ENCODE measurements at regions not wholly inside any gene's neighbourhood (a gene's known extent, or its start where the extent isn't known, plus 50 kb on each side); places are given as distances from the start of the nearest gene placed in this dataset.

- DNase-seq = no peak
Measured at GRCh38 chr15:26177816-26178215, 314.7 kb upstream of the ATP10A start.

GRCh38 chr15:26176831-26177230 is 313.7 kb upstream of the ATP10A start:
- no peak for DNase-seq

GRCh38 chr15:26171266-26171665 is 308.1 kb upstream of the ATP10A start:
- DNase-seq = no peak

- DNase-seq = no peak
Measured at GRCh38 chr15:26166429-26166828, 303.3 kb upstream of the ATP10A start.

GRCh38 chr15:26165546-26165945 is 302.4 kb upstream of the ATP10A start:
- no peak for DNase-seq

GRCh38 chr15:26160343-26160742 is 297.2 kb upstream of the ATP10A start:
- DNase-seq = no peak

- no peak for DNase-seq
Measured at GRCh38 chr15:26158176-26158575, 295.0 kb upstream of the ATP10A start.

GRCh38 chr15:26157081-26157480 is 294.0 kb upstream of the ATP10A start:
- DNase-seq = no peak

- DNase-seq = no peak
Measured at GRCh38 chr15:26156051-26156450, 292.9 kb upstream of the ATP10A start.

GRCh38 chr15:26148156-26148860 is 285.2 kb upstream of the ATP10A start:
- DNase-seq = no peak

GRCh38 chr15:26146202-26146601 is 283.1 kb upstream of the ATP10A start:
- DNase-seq = no peak

- DNase-seq = no peak
Measured at GRCh38 chr15:26145796-26146195, 282.7 kb upstream of the ATP10A start.

- DNase-seq = no peak
Measured at GRCh38 chr15:26144836-26145235, 281.7 kb upstream of the ATP10A start.

GRCh38 chr15:26143221-26143620 is 280.1 kb upstream of the ATP10A start:
- DNase-seq = no peak

GRCh38 chr15:26134812-26135211 is 271.7 kb upstream of the ATP10A start:
- no peak for DNase-seq

GRCh38 chr15:26134152-26134551 is 271.0 kb upstream of the ATP10A start:
- DNase-seq = no peak

- DNase-seq = no peak
Measured at GRCh38 chr15:26132811-26133210, 269.7 kb upstream of the ATP10A start.

- DNase-seq = no peak
Measured at GRCh38 chr15:26129852-26130251, 266.7 kb upstream of the ATP10A start.

- DNase-seq = no peak
Measured at GRCh38 chr15:26128611-26129140, 265.5 kb upstream of the ATP10A start.

- DNase-seq = peak; percentile 75
Measured at GRCh38 chr15:26126819-26127387, 263.8 kb upstream of the ATP10A start.

- no peak for DNase-seq
Measured at GRCh38 chr15:26126070-26126469, 262.9 kb upstream of the ATP10A start.

GRCh38 chr15:26125664-26126063 is 262.5 kb upstream of the ATP10A start:
- DNase-seq = no peak

- DNase-seq = no peak
Measured at GRCh38 chr15:26119322-26119721, 256.2 kb upstream of the ATP10A start.

- no peak for DNase-seq
Measured at GRCh38 chr15:26115229-26115943, 252.3 kb upstream of the ATP10A start.

Data from NCI-H510A treated with DMSO at 0.1 percent for 48 hours (cell line).